Liver (tissue), 3 donors: ENCODE measurements at regions not wholly inside any gene's neighbourhood (a gene's known extent, or its start where the extent isn't known, plus 50 kb on each side); places are given as distances from the start of the nearest gene placed in this dataset.

Experiments
- EGR1 ChIP-seq, 2 donors: IDR thresholded peaks; 2 replicates each; pipeline ENCODE4 v1.6.1; 2016 to 2018; ENCODE audit warnings: antibody characterized with exemption in 2 of 2, low read depth in 2 of 2
- RAD21 ChIP-seq, 2 donors: IDR thresholded peaks; 2 replicates each; pipeline ENCODE4 v1.6.1; 2016; ENCODE audit warnings: antibody characterized with exemption in 2 of 2, mild to moderate bottlenecking in 2 of 2
- SP1 ChIP-seq: IDR thresholded peaks from 2 replicates; pipeline ENCODE4 v1.6.1; 2018; ENCODE audit warnings: antibody characterized with exemption, mild to moderate bottlenecking
- TF ChIP-seq, protein P1 (sequence below): fragments of 150-350 bp; IDR thresholded peaks from 2 replicates; pipeline ENCODE4 v1.5.1; 2017; ENCODE audit warnings: improper control_type of control experiment, low read depth, low read length; ENCODE audit not compliant: missing input control
- donor health status: healthy.
- donor health status: healthy.

DNA sequence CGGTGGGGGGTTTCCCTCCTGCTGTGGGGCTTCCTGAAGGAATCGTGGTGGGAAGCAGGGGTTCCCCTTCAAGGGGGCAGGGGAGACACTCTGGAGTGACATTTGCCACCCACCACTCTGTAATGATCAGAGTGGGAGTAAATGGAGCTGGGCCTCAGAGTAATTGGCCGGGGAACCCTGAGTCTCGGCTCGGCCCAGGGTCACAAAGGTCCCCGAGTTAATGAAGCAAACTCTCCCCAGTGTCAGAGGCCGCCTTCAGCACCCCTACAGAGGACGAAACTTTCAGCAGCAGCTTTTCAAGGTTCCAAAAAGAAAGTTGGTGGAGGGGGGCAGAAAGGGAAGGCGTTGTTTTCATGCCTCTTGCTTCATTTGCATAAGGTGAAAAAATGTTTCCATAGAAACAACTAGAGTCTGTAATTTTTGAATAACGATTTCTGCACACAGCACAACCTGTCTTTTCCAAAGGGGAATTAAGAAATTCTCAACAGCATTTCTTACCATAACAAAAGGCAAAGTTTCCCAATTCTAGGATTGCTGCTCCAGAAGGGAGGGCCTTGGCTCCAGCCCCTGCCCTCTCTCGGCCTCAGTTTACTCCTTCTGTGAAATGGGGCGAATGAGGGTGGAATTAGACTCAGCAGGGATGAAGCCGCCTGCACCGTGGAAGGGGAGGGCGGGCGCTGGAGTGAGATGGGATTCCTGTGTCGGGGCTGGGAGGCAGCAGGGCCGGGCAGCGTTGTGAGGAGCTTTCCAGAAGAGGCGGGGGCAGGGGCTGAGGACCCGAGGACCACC is 67.0 kb upstream of the BEGAIN start:
- TF ChIP-seq, protein P1, sequence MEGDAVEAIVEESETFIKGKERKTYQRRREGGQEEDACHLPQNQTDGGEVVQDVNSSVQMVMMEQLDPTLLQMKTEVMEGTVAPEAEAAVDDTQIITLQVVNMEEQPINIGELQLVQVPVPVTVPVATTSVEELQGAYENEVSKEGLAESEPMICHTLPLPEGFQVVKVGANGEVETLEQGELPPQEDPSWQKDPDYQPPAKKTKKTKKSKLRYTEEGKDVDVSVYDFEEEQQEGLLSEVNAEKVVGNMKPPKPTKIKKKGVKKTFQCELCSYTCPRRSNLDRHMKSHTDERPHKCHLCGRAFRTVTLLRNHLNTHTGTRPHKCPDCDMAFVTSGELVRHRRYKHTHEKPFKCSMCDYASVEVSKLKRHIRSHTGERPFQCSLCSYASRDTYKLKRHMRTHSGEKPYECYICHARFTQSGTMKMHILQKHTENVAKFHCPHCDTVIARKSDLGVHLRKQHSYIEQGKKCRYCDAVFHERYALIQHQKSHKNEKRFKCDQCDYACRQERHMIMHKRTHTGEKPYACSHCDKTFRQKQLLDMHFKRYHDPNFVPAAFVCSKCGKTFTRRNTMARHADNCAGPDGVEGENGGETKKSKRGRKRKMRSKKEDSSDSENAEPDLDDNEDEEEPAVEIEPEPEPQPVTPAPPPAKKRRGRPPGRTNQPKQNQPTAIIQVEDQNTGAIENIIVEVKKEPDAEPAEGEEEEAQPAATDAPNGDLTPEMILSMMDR: no peak
- TF ChIP-seq EGR1 (IDR thresholded peaks at IDR 0.05; ENCODE audit: low read depth in 2 of 2): no peak
- TF ChIP-seq SP1: no peak
- TF ChIP-seq RAD21 (IDR thresholded peaks at IDR 0.05): no peak
